ENCODE measurements at regions not wholly inside any gene's neighbourhood (a gene's known extent, or its start where the extent isn't known, plus 50 kb on each side); places are given as distances from the start of the nearest gene placed in this dataset.

DNA sequence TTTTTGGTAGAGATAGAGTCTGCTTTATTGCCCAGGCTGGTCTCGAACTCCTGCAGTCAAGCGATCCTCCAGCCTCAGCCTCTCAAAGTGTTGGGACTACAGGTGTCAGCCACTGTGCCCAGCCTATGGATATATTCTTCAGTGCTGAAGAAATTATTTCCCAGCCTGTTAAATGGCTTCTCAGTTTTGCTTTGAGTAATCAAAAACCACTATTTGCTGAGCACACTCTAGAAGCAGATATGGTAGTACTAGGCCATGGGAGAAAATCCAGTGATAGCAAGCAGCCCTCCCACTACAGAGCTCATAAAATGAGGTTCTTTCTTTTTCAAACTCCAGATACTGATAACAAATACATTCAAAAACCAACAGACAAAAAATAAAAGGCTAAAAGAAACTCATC is 80.6 kb upstream of the CLDN10 start:
- TF ChIP-seq, protein P1, sequence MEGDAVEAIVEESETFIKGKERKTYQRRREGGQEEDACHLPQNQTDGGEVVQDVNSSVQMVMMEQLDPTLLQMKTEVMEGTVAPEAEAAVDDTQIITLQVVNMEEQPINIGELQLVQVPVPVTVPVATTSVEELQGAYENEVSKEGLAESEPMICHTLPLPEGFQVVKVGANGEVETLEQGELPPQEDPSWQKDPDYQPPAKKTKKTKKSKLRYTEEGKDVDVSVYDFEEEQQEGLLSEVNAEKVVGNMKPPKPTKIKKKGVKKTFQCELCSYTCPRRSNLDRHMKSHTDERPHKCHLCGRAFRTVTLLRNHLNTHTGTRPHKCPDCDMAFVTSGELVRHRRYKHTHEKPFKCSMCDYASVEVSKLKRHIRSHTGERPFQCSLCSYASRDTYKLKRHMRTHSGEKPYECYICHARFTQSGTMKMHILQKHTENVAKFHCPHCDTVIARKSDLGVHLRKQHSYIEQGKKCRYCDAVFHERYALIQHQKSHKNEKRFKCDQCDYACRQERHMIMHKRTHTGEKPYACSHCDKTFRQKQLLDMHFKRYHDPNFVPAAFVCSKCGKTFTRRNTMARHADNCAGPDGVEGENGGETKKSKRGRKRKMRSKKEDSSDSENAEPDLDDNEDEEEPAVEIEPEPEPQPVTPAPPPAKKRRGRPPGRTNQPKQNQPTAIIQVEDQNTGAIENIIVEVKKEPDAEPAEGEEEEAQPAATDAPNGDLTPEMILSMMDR (conservative IDR thresholded peaks at IDR 0.05; ENCODE audit: low read length), result no peak
- TF ChIP-seq EZH2phosphoT487 (IDR thresholded peaks at IDR 0.05; ENCODE audit: borderline replicate concordance, low read depth, low read length), result no peak
